CD4-positive, alpha-beta memory T cell (primary cell): ENCODE measurements at regions not wholly inside any gene's neighbourhood (a gene's known extent, or its start where the extent isn't known, plus 50 kb on each side); places are given as distances from the start of the nearest gene placed in this dataset.

ENCODE experiments used
- CTCF ChIA-PET: fragments of 350-600 bp; sonication (Branson Sonifier 250); formaldehyde crosslinking; loops from one replicate; lab custom pipeline; 2021; ENCODE audit warnings: inconsistent platforms; ENCODE audit not compliant: partially characterized antibody; lab: Charles Lee
- POLR2A ChIA-PET: fragments of 350-600 bp; sonication (Branson Sonifier 250); formaldehyde crosslinking; loops from one replicate; lab custom pipeline; 2021; ENCODE audit not compliant: partially characterized antibody; lab: Charles Lee
- DNase-seq, 5 donors: peaks; one replicate each; pipeline versions ENCODE4 v3.0.0 to v3.0.0-alpha.2; 2020 to 2022; ENCODE audit warnings: mixed read lengths in 1 of 5
- H3K27ac ChIP-seq: one replicate; pipeline ENCODE4 v1.7.0; 2013; ENCODE audit warnings: low read depth, low read length
- H3K27me3 ChIP-seq: 2 replicates; pipeline ENCODE4 v1.7.0; 2013; ENCODE audit warnings: mild to moderate bottlenecking, low read length, moderate library complexity; ENCODE audit not compliant: insufficient read depth
- H3K36me3 ChIP-seq: 2 replicates; pipeline ENCODE4 v1.7.0; 2013; ENCODE audit warnings: mild to moderate bottlenecking, low read length, moderate library complexity; ENCODE audit not compliant: insufficient read depth
- H3K4me1 ChIP-seq: 2 replicates; pipeline ENCODE4 v1.7.0; 2013; ENCODE audit warnings: mild to moderate bottlenecking, low read length, moderate library complexity; ENCODE audit not compliant: insufficient read depth
- H3K4me3 ChIP-seq, 2 donors: one replicate each; pipeline ENCODE4 v1.7.0; 2013; ENCODE audit warnings: low read length in 2 of 2, mild to moderate bottlenecking in 1 of 2
- H3K9me3 ChIP-seq, 2 donors: one replicate each; pipeline ENCODE4 v1.7.0; 2013; ENCODE audit warnings: low read length in 2 of 2, control low read depth in 1 of 2; ENCODE audit not compliant: control insufficient read depth in 1 of 2
- H3K27ac Mint-ChIP-seq, 7 donors: one replicate each; pipeline ENCODE4 v1.8.0; 2020 to 2021; ENCODE audit warnings: mixed read lengths in 7 of 7, mild to moderate bottlenecking in 6 of 7, inconsistent platforms in 3 of 7, moderate library complexity in 3 of 7
- H3K27me3 Mint-ChIP-seq, 2 donors: one replicate each; pipeline ENCODE4 v1.8.0; 2020 to 2021; ENCODE audit warnings: mixed read lengths in 2 of 2
- H3K36me3 Mint-ChIP-seq, 2 donors: one replicate each; pipeline ENCODE4 v1.8.0; 2020 to 2021; ENCODE audit warnings: mixed read lengths in 2 of 2, inconsistent platforms in 1 of 2, mild to moderate bottlenecking in 1 of 2
- H3K4me1 Mint-ChIP-seq, 4 donors: one replicate each; pipeline ENCODE4 v1.8.0; 2020 to 2021; ENCODE audit warnings: mixed read lengths in 4 of 4, mild to moderate bottlenecking in 1 of 4
- H3K4me3 Mint-ChIP-seq, 8 donors: one replicate each; pipeline ENCODE4 v1.8.0; 2020 to 2021; ENCODE audit warnings: mixed read lengths in 8 of 8, mild to moderate bottlenecking in 7 of 8, moderate library complexity in 6 of 8, inconsistent platforms in 3 of 8
- H3K9me3 Mint-ChIP-seq, 8 donors: one replicate each; pipeline ENCODE4 v1.8.0; 2020 to 2021; ENCODE audit warnings: mixed read lengths in 8 of 8, mild to moderate bottlenecking in 5 of 8, inconsistent platforms in 3 of 8, moderate library complexity in 1 of 8
- intact Hi-C: fragments of 100-400 bp; cut with micrococcal nuclease; formaldehyde crosslinking; loops from one replicate; pipeline ENCODE4 v1.15.1; 2023

DNA sequence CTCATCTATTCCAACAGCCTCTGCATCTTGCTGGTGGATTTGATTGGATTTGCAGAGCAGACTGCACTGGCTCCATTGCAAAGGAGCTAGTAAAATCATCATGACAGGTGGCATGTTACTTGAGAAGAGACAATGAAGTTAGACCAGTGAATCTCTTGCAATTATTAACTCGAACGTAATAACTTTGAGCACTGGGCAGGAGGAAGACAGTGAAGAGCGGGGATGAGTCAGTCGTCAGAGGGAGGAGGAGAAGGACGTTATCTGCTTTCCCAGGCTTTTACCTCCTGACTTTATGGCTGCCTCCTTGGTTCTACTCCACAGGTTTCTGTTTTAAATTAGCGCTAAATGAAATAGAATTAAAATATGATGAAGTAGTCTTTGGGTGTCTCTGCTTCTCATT lies 257.8 kb upstream of the IPO5 start:
- intact Hi-C loops: no loop called here
- Histone ChIP-seq H3K27ac (no peak overlapping the region), H3K36me3 (no peaks in the 10 kb centered on the region), H3K4me1 (no peaks in the 10 kb centered on the region), H3K4me3 (no peak overlapping the region), H3K9me3 (no peaks in the 10 kb centered on the region), H3K27me3 (no peaks in the 10 kb centered on the region)
- Mint-ChIP-seq H3K27me3 (peaks cover 5 to 11% of the 10 kb centered on the region in 2 donors), H3K4me1 (no peaks in the 10 kb centered on the region), H3K36me3 (peaks cover 0 to 4% of the 10 kb centered on the region in 2 donors), H3K4me3 (no peak overlapping the region), H3K9me3 (peaks cover 0 to 6% (median 3%) of the 10 kb centered on the region in 8 donors), H3K27ac (no peak overlapping the region)
- ChIA-PET POLR2A (no interaction called here), CTCF (no interaction called here)
- DNase-seq: no peak

DNA sequence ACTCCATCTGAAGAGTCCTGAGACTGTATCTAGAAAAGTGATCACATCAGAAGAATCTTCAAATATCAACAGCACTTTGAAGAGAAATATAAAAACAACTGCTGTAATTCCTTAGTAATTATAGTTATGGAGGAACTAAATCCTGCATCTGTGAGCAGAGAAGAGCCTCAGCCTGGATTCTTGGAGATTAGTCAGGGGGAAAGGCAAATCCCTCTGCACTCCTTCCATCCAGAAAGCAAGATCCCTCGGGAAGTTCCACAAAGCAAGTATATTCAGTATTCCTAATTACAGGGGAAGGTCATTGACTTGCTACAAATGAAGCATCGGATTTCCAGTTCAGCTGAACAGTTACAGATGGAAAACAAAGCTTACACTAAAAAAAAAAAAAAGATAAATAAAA lies 256.6 kb upstream of the IPO5 start:
- H3K4me1 Mint-ChIP-seq: no peaks in the 10 kb centered on the region
- Histone ChIP-seq H3K27ac (no peak overlapping the region), H3K4me3 (no peak overlapping the region), H3K9me3 (no peaks in the 10 kb centered on the region), H3K4me1 (no peaks in the 10 kb centered on the region), H3K36me3 (no peaks in the 10 kb centered on the region), H3K27me3 (no peaks in the 10 kb centered on the region)
- ChIA-PET CTCF (no interaction called here), POLR2A (no interaction called here)
- H3K27ac Mint-ChIP-seq: no peak overlapping the region
- peaks cover 0 to 4% of the 10 kb centered on the region in 2 donors for H3K36me3 Mint-ChIP-seq
- peaks cover 0 to 6% (median 2%) of the 10 kb centered on the region in 8 donors for H3K9me3 Mint-ChIP-seq
- peaks cover 5 to 8% of the 10 kb centered on the region in 2 donors for H3K27me3 Mint-ChIP-seq
- intact Hi-C loops: no loop called here
- H3K4me3 Mint-ChIP-seq: no peak overlapping the region
- no peak for DNase-seq

DNA sequence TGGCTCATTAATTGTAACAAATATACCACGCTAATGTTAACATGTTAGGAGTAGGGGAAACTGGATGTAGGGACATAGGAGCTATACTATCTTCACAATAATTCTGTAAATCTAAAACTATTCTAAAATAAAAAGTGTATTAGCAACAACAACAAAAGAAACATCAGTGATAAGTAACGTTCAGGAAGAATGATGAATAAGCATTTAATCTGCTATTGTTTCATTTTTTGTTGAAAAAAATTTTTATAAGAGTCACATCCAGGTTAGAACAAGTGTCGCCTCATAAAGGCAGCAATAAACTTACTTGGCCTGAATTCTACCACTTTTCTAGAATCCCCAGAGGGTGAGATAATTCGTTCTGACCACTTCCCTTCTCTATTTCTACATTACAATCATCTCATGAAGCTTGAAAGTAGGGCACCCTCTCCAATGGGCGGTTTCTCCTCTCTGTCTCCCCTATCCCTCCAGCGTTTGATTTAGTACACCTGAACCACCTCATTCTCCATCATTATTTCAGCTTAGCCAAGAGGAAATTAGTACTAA lies 253.1 kb upstream of the IPO5 start:
- no peaks in the 10 kb centered on the region for H3K4me1 Mint-ChIP-seq
- H3K4me1 ChIP-seq: no peaks in the 10 kb centered on the region
- no peaks in the 10 kb centered on the region for H3K9me3 ChIP-seq
- H3K27me3 Mint-ChIP-seq: peaks cover 5 to 8% of the 10 kb centered on the region in 2 donors
- H3K9me3 Mint-ChIP-seq: peaks cover 0 to 5% (median 0%) of the 10 kb centered on the region in 8 donors
- intact Hi-C loops: no loop called here
- H3K27ac Mint-ChIP-seq: no peak overlapping the region
- H3K36me3 ChIP-seq: no peaks in the 10 kb centered on the region
- ChIA-PET CTCF (no interaction called here), POLR2A (no interaction called here)
- no peak for DNase-seq
- H3K4me3 ChIP-seq: no peak overlapping the region
- H3K36me3 Mint-ChIP-seq: peaks cover 0 to 4% of the 10 kb centered on the region in 2 donors
- no peak overlapping the region for H3K4me3 Mint-ChIP-seq
- no peak overlapping the region for H3K27ac ChIP-seq
- H3K27me3 ChIP-seq: no peaks in the 10 kb centered on the region

DNA sequence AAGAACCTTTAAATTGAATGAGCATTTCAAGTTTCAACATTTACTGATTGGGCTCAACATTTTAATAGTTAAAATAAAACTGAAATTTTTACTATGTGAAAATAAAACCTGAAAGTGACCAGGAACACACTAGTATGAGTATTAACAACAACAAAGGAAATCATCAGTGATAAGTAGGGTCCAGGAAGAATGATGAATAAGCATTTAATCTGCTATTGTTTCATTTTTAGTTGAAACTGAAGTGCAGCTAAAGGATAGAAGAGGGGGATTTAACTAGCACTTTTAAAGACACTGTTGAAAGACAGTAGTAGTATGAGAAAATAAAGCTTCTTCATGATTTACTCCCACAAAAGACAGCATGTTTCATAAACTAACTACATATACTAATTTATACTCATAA lies 250.9 kb upstream of the IPO5 start:
- H3K27ac ChIP-seq: no peak overlapping the region
- Mint-ChIP-seq H3K27ac (no peak overlapping the region), H3K9me3 (peaks cover 0 to 5% (median 0%) of the 10 kb centered on the region in 8 donors), H3K4me1 (no peaks in the 10 kb centered on the region), H3K36me3 (no peaks in the 10 kb centered on the region), H3K4me3 (no peak overlapping the region), H3K27me3 (peaks cover 3 to 4% of the 10 kb centered on the region in 2 donors)
- intact Hi-C loops: no loop called here
- H3K27me3 ChIP-seq: no peaks in the 10 kb centered on the region
- no peak overlapping the region for H3K4me3 ChIP-seq
- ChIA-PET CTCF (no interaction called here), POLR2A (no interaction called here)
- DNase-seq: no peak
- H3K36me3 ChIP-seq: no peaks in the 10 kb centered on the region
- H3K9me3 ChIP-seq: no peaks in the 10 kb centered on the region
- no peaks in the 10 kb centered on the region for H3K4me1 ChIP-seq

DNA sequence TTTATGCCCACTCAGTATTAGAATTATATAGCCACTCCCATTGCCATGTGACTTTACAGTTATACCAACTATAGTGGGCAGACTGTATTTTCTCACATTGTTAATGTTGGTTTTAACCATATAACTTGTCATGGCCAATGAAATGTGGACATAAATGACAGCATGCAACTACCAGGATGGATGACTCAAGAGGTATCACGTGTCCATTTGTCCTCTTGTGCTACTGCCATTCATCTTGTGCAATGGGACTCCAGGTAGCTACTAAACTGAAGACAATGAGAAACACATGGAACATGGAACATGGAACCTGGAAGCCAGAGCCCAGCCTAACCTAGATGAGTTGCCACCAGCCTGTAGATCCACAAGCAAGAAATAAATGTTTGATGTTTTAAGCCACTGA lies 242.7 kb upstream of the IPO5 start:
- no peaks in the 10 kb centered on the region for H3K27me3 Mint-ChIP-seq
- H3K27ac Mint-ChIP-seq: no peak overlapping the region

DNA sequence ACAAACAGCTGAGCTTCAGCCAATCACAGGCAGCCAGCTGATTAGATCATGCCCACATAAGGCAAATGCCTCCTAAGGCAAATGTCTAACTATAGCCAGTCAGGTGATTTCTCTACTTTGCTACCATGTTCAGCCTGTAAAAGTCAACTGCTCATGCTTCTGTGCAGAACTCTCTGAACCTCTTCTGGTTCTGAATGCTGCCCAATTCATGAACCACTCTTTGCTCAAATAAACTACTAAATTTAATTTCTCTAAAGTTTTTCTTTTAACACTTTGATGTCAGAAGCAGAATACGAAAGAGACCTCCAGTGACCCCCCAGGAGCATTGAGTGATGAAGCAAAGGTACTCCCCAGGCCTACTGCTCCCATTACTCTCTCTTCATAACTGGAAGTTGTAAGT lies 240.7 kb upstream of the IPO5 start:
- H3K27ac Mint-ChIP-seq: no peak overlapping the region
- no peak overlapping the region for H3K4me3 Mint-ChIP-seq
- H3K27me3 ChIP-seq: peaks cover 3% of the 10 kb centered on the region
- H3K36me3 ChIP-seq: no peaks in the 10 kb centered on the region
- no peaks in the 10 kb centered on the region for H3K27me3 Mint-ChIP-seq
- H3K9me3 ChIP-seq: no peaks in the 10 kb centered on the region
- H3K4me3 ChIP-seq: no peak overlapping the region
- H3K4me1 Mint-ChIP-seq: no peaks in the 10 kb centered on the region
- intact Hi-C loops: no loop called here
- H3K36me3 Mint-ChIP-seq: no peaks in the 10 kb centered on the region
- H3K4me1 ChIP-seq: no peaks in the 10 kb centered on the region
- H3K9me3 Mint-ChIP-seq: peaks cover 0 to 9% (median 5%) of the 10 kb centered on the region in 8 donors
- CTCF ChIA-PET: interaction anchor here (1.1 kb wide), 1 partner anchor 10 kb away, joined by 3 read pairs; no protein-coding TSS in a partner anchor
- POLR2A ChIA-PET: no interaction called here
- no peak for DNase-seq
- no peak overlapping the region for H3K27ac ChIP-seq

More for the DNA sequence above, 242.7 kb upstream of the IPO5 start:
- Mint-ChIP-seq H3K4me1 (no peaks in the 10 kb centered on the region), H3K4me3 (no peak overlapping the region), H3K9me3 (peaks cover 0 to 9% (median 6%) of the 10 kb centered on the region in 8 donors), H3K36me3 (no peaks in the 10 kb centered on the region)
- no peak for DNase-seq
- ChIA-PET CTCF (no interaction called here), POLR2A (no interaction called here)
- Histone ChIP-seq H3K9me3 (no peaks in the 10 kb centered on the region), H3K27me3 (no peaks in the 10 kb centered on the region), H3K4me1 (no peaks in the 10 kb centered on the region), H3K36me3 (no peaks in the 10 kb centered on the region), H3K27ac (no peak overlapping the region), H3K4me3 (no peak overlapping the region)
- intact Hi-C loops: no loop called here

DNA sequence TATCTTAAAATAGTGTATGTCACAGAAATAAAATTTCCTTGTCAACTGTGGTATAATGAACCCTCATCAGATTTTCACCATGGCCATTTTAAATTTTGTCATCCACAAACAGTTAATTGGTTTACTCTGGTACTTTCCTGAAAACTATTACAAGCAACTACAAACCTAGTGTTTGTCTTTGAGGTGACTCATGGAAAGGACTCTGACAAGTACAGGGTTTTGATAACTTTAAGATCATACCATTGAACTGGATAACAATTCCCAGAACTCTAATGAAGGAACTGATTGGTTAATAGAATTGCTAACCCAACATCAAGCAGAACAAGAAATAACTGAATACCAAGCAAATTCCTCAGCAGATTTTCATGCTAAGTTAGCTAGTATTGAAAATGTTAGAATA lies 237.7 kb upstream of the IPO5 start:
- no peak for DNase-seq
- Mint-ChIP-seq H3K36me3 (no peaks in the 10 kb centered on the region), H3K4me1 (no peaks in the 10 kb centered on the region), H3K27ac (no peak overlapping the region), H3K9me3 (peaks cover 0 to 9% (median 5%) of the 10 kb centered on the region in 8 donors), H3K27me3 (no peaks in the 10 kb centered on the region), H3K4me3 (no peak overlapping the region)
- POLR2A ChIA-PET: no interaction called here
- no peak overlapping the region for H3K27ac ChIP-seq
- no peak overlapping the region for H3K4me3 ChIP-seq
- CTCF ChIA-PET: no interaction called here
- no peaks in the 10 kb centered on the region for H3K4me1 ChIP-seq
- no peaks in the 10 kb centered on the region for H3K36me3 ChIP-seq
- intact Hi-C loops: no loop called here
- H3K27me3 ChIP-seq: peaks cover 4% of the 10 kb centered on the region
- H3K9me3 ChIP-seq: no peaks in the 10 kb centered on the region

DNA sequence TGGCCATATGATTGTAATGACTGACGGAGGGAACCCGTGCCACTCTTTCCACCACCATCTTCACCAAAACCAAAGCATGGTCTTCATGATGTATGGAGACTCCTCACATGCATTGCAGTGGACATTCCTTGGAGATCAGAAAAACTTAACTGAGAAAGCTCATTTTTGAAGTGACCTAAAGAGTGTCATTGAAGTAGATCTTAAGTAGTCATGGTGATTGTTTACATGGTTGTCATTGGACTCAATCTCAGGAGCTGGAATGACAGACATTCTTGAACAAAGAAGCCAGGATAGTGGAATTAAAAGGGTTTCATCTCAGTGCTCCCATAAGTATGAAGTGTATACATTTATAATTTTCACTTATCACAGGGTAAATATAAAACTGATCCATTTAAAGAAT lies 236.7 kb upstream of the IPO5 start:
- Histone ChIP-seq H3K27ac (no peak overlapping the region), H3K4me1 (no peaks in the 10 kb centered on the region), H3K27me3 (peaks cover 4% of the 10 kb centered on the region), H3K4me3 (no peak overlapping the region), H3K9me3 (no peaks in the 10 kb centered on the region), H3K36me3 (no peaks in the 10 kb centered on the region)
- Mint-ChIP-seq H3K4me1 (no peaks in the 10 kb centered on the region), H3K4me3 (no peak overlapping the region), H3K27ac (no peak overlapping the region), H3K9me3 (peaks cover 0 to 9% (median 3%) of the 10 kb centered on the region in 8 donors), H3K36me3 (no peaks in the 10 kb centered on the region), H3K27me3 (no peaks in the 10 kb centered on the region)
- CTCF ChIA-PET: no interaction called here
- intact Hi-C loops: no loop called here
- POLR2A ChIA-PET: no interaction called here
- DNase-seq: no peak
